ENCODE measurements at regions not wholly inside any gene's neighbourhood (a gene's known extent, or its start where the extent isn't known, plus 50 kb on each side); places are given as distances from the start of the nearest gene placed in this dataset.

DNA sequence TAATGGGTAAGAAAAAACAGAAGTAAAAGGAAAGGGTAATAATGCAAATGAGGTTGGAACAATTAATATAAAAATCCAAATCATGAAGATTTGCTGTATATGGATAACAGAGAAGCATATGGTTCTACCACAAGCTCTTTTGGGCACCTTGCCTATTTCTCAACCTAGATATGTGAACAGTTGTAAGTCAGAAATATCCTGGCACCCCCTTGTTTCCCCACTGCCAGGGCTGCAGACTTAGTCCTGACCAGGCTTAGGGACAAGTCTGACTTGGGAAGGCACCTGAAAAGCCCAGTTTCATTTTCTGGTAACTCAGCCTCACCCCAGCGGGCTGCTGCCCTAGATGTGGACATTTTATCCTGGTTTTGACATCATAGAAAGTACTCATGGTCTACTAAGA lies 183.2 kb upstream of the STAC start:
- DNase-seq: no peak

DNA sequence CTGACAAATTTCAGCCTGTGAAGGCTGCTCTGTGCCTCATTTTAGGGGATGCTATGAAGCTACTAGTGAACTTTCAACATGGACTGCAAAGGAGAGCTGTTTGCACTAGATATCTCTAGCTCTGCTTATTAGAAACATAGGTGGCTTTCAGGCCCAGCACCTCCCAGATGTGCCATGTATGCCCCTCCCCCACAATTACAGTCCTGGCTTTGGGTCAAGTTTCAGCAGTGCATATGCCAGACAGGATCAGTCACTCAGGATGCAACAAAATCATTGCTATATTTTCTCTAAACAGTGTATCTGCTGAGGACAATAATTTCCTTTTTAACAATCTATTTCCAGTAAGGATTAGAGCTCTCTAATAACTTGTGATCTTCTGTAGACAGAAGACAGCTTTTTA lies 178.8 kb upstream of the STAC start:
- no peak for DNase-seq

DNA sequence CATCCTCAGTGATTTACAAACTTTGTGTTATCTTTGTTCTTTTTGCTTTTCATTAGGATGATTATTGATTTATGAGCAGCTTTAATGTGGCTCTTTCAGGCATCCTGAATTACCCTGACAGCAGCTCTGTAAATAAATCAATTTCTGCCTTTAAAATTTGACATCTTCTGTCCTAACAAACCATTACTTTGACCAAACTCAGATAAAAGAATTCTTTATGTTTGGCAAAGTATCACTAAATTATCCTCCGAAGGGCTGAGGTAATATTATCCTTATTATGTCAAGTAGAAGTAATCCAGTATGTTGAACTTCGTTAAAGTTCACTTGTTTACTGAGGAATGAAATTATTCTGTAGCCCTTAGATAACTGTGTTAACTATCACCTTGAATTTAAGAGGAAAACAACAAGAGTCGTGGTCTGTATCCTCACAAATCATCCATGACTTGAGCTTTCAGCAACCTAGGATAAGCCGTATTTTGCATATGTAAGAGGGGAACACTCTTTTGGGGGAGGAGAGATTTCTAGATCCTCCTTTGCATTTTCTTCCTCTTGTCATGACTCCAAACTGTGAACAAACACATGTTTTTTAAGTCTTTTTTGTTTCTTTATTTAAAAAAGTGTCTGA lies 173.2 kb upstream of the STAC start:
- no peak for DNase-seq

DNA sequence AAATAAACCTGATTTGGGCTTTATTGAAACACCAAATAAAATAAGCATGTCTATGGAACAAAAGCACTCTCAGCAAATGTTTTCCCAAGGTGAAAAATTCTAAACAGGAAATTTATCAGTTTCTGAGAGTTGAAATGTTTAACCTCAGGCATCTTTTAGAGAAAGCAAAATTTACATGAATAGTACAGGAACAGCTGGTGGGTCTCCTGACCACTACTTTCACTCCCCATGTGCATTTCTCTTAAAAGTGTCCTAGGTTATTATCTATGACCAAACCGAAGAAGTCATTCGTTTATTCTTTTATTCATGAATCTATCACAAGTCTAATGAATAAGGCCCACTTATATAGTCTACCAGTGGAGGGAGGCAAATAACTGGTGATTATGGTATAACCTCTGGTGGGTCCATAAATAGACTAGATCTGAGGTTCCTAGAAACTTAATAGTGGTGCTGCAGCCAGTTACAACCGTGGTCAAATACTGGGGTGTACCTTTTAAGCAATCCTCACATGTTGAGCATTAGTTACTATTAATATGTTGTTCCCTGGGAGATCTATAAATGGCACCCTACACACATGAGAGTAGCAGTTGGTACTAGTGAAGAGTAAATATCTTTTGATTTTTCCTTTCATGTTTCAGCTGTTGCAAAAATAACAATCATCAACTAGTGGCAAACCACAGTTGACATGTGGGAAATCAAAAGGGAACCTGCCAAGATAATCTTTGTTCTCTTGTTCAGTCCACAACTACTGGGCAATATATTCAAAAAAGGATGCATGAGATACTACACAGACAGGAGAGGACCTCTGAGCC lies 169.3 kb upstream of the STAC start:
- no peak for DNase-seq

DNA sequence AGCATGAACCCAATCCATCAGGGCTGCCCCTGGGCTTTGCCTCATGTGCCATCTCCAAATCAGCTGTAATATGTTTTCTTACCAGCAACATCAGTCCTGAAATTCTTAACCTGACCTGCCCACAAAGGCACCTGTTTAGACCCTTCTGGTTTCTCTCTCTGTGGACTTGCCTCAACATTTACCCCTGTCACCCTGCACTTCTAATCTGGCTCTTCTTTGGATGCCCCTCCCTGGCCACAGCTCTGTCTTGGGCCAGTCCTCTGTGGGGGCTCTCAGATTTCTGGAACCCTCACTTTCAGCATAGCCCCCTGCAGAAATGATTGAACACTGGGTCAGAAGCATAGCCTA lies 168.7 kb upstream of the STAC start:
- DNase-seq: no peak

DNA sequence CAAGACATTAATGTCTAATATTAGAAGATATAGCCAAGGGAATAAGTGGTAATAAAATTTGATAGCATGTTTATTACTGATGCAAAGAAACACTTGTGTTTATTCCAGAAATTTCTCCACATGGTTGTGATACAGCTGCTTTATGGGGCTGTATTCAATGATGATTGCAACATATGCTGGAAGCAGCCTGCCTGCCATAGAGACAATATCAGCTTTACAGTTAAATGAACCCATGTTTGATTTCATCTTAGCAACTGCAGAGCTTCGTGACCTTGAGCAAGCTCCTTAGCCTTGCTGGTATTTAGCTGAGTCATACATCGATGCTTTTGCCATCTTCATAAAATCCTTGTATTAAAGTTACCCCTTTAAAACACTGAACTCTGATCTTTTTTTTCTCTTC lies 168.1 kb upstream of the STAC start:
- DNase-seq: peak in 1 of 2 experiments; percentile 10

DNA sequence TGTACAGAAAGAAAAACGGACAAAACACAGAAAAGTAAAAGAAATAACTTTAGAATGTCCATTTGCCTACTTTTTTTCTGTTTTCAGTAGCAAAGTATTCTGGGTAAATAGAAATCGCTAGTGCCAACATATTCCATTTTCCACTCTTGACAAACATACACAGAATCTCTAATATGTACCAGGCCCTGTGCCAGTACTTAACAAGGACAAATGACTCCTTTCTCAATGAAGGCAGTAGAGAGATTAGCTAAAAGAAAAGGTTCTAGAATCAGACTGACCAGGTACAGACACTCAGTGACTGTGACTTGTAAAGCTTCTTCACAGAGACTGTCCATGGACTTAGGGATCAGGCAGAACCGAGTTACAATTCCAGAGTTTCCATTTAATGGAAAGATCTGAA lies 165.8 kb upstream of the STAC start:
- DNase-seq: peak in 1 of 2 experiments; percentile 36

DNA sequence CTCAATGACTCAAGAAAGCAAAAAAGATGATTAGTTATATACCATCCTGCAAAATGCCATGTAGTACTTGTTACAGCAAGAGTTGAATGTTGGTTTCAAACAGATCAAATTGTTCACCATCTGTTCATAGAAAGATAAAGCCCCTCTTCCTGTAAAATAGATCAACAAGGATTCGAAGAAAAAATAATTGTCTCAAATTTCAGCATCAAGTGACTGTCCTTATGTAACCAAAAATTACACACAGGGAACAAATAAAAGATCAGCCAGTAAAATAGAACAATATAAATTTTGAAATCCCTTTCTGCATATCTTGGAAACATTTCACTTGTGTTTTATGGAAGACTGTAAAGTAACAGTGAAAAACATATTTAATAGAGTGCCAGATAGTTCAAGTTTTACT lies 165.1 kb upstream of the STAC start:
- DNase-seq: peak in 1 of 2 experiments; percentile 2

DNA sequence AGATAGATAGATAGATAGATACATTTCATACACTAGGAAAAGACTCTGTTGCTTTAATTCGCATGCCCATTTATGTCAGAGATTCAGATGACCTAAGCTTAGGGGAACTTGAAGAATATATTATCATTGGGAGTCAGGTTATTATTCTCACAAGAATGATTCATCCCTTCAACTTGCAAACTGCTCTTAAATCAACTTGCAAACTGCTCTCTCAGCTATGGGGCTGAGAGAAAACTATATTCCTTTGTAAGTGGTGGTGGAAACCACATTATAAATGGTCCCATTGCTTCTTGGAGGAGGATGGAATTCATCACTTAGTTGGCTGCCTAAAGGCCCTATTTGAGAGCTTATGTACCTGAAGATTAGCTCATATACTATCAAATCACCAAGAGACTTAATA lies 160.9 kb upstream of the STAC start:
- no peak for DNase-seq

DNA sequence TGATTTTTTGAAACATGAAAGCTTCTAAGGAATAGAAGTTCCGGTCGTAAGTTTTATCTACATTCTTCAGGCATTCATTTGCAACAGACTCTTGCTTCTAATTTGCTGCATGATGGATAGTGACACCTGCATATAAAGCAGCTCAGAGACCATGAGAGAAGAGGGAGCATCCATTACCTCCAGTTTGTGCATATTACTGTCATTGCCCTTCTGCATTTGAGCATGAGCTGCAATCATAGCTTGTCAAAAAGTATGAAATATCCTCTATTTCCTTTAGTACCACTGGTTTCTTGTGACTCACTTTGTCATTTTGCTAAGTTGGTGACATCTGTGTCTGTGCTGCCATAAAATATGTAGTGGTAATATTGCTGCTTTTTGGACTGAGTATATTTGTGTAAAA lies 160.1 kb upstream of the STAC start:
- DNase-seq: no peak

DNA sequence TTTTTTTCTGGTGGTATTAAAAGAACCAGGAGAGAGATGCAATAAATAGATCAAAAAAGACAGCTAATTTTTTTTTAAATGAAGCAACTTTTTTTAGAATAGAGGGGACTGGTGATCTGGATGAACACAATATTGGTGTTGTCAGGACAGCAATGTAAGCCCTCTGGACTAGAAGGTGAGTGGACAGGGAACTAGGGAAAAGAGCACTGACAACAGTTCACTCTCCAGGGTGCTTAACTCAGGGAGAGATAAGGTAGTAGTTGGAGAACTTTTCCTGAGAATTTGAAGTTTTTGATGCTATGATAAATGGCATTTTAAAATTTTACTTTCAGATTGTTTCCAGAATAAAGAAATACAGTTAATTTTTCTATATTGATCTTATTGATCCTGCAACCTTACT lies 158.3 kb upstream of the STAC start:
- no peak for DNase-seq

DNA sequence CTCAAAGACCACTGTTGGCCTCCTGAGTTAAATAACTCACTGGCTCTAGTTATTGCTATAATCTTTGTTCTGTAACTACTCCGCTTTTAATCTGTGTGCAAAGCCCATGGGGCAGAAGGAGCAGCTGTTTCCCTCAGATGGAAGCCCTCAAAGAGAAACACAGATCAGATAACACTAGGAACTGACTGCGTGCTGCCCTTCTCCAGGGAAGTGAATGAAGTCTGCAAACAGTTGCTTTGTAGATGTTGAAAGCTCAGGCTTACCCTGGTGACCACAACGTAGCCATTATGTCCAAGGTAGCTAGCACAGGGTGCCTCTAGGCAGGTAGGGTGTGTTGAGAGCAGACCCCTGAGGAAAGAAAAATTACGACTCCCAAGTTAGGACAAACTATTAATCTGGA lies 152.3 kb upstream of the STAC start:
- no peak for DNase-seq

DNA sequence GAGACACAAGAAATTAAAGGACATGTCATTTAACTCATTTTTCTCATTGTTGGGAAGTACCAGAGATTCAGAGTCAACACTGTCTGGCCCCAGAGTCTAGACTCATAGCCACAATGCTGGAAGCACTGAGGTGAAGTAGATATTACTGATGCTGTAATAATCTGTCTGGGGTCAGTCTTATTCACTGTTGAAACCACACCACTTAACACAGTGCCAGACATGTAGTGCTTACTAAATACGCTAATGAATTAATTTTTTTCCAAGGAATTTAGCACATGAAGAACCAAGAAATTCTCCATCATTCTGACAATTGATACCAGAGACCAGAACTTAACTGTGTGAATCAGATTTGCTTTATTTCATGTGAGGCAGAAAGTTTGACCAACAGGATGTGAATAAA lies 150.8 kb upstream of the STAC start:
- no peak for DNase-seq

DNA sequence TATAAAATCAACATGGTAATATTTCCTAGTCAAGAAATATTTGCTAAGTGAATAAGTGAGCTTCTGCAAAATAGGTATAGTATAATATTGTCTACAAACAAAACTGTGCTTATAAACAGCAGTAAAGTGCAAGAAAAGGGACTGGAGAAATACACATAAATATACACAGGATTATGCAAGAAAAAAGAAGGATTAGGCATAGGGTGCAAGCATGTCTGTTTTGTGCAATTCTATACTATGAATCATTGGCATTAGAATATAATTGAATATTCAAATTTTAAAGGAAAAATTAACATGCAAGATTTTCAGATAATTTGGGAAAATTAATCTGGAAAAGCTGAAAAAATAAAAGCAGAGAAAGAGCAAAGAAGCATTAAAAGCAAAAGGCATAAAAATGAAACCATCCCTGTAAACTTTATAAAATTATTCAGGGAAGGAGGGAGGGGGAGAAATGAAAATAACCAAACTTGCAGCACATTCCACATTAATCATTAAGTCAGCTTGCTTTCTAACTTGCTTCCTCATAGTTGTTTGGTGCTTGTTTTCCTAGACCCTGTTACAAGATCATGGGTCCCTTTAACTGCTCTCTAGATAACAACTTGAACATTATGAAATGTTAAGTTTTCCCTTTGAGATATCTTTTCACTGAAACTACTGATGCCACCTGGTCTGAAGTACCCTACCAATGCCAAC lies 147.4 kb upstream of the STAC start:
- DNase-seq: no peak

DNA sequence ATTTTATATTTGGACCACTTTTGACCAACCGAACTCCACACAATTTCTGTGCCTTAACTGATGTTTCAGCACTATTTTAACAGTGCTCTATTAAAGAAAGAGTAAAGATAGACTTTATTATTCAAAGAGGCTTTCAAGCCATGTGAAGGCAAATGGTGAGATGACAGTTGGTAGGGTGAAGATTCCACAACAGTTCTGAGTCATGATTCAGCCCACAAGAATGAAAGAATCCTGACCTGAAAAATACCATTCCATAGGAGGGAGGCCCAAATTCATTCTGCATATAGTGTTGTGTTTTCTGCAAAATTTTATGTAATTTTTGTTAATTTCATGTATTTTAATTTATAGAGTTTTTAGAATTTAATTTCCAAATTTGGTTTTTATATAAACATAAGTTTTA lies 135.6 kb upstream of the STAC start:
- no peak for DNase-seq

DNA sequence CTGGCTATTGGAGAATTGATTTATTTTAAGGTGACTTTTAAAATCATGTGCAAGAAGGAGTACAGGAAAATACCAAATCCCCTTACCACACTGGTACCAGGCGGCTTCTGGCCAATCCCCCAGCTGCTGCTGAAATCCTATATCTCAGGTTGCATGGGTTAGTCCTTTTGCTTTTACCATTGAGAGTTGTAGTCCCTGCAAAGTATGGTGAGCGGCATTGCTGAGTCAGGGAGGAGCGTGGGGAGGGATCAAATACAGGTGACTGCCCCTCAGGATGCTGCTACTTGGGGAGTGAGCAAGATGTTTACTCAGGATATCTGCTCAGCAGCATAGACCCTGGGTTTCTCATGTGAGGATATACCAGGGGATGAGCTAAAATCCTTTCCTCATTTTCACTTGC lies 131.9 kb upstream of the STAC start:
- DNase-seq: no peak

DNA sequence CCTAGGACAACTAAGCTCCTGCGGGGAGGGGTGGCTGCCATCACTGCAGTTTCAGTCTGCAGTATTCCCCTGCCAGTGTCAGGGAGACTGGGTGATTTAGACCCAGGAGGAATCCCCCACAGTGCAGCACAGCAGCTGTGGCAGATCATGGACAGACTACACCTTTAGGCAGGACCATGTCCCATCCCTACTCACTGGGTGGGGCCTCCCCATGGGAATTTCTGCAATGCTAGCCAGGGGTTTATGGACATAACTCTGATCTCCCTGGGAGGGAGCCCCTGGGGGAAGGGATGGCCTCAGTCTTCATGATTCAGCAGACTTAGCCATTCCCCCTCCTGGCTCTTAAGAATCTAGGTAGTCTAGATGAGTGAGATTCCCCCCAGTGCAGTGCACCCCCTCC lies 130.1 kb upstream of the STAC start:
- no peak for DNase-seq

DNA sequence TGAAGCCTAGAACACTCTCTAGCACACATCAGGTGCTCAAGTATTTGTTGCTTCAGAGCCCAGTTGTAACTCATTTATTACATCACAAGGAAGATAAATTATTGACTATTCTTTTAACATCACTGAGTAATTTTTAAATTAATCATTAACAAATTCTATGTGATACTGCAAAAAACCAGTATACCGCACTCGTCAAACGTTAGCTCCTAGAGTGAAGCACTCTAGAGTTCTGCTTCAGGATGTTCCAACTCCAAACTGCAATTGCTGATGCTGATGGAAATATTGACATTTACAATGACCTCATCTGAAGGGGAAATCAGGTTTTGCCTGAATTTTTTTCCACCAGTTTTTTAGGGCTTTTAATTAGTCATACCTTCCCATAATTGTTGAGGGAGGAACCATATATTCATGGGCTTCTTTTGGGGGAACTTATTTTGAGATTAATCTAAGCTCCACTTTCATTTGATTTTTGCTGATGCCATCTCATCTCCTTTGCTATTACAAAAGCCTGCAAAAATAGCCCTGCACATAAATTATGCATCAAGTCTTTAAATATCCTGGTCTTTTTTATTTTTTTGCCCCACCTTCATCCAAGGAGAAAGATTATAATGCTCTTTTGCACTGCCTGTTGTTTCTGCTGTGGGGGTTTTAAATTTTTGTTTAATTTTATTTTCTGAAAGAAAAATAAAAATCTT lies 123.0 kb upstream of the STAC start:
- no peak for DNase-seq

DNA sequence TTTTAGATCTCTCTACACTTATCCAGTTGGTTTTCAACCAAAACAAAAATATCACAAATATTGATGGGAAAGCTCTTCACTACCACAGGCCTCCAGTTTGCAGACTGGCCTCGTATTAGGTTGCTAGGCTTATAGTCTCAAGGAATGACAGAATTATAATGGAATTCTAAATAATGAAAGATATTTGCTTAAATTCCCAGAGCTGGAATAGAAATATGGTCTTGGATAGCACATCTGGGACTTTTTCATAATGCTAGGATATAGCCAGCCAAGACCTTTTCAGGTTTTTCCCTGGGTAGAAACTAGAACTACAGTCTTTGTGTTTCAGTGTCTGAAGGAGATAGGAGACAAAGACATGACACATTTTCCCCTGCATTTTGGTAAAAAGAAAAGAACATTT lies 121.9 kb upstream of the STAC start:
- DNase-seq: no peak

DNA sequence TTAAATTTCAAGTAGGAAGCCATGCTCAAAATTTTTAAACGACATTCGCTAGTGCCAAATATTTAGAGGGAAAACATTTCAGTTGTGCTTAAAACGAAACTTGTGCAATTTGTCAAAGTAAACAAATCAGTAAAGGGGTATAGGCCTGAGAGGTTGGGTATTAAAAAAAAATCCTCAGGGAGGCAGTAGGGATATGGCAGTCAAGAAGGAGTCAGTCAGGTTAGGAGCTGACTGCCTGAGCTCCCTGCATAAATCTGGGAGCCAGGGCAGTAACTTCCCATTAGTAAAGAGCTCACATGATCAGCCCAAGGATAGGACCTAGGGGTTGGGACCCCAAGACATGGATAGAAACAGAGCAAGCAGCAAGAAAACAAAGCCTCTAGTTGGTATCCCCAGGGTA lies 120.7 kb upstream of the STAC start:
- no peak for DNase-seq

DNA sequence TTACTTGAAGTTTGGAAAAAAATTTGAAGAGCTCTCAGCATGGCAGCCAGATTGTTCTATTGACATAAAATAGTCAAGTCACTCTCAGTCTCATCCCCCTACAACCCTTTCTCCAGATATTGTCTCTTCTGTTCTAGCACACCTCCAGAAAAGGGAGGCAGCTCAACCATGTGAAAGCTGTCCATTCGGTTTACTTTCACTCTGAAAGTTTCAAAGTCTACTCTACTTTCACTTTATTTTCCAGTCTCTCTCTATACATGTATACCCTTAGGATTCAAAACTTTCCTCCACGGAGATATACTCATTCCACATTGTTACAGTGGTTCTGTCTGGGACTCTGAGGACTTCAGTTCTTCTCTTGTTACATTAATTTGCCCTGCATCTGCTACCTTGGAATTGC lies 111.0 kb upstream of the STAC start:
- no peak for DNase-seq

DNA sequence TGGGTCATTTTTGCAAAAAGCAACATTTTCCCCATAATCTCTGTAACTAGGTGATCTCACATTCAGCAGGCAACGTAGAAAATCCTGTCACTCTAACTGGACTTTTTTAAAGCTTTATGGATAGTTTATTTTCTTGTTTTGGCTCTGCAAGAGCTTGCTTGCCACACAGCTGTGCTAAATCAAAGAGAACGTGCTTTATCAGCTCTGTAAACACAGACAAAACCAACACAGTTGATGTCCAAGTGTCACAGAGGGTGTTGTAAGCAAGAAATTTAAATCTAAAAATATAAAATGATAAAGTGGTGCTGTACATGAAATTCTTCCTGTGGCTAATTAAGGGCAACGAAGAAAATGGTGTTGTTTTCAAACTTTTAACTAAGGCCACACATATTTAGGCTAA lies 97.5 kb upstream of the STAC start:
- no peak for DNase-seq

DNA sequence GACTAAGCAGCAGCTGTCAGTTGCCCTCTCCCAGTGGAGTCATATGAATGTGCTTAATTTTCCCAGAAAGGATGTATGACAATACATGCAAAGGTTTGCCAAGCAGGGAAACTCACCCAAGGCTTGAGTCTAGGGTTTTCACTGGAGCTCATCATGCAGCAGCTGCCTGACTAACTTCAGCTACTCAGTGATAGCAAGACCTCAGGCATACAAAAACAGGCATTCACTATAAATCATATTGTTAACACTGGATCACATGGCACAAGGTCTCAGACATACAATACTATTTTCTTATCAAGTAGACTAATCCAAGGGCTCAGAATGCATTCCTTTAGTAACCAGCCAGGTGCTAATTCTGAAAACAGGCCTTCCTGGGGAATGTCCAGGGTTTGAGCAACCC lies 85.0 kb upstream of the STAC start:
- no peak for DNase-seq

DNA sequence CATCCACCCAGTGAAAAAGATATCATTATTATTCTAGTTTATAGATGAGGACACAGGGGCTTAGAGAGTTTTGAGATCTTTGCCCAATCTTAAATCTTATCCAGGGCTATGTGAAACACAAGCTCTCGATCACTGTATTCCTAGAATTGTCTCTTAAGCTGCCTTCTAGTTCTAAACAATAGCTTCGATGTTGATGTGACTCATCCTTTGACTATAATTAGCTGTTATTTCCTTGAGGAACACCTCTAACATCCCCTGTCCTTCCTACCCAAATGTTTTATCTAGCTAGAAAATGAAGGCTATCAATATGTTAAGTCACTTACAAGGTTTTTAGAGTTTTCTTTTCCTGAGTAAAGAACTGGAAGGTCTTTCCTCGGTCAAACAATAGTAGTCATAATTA lies 83.1 kb upstream of the STAC start:
- DNase-seq: no peak

Measured in NCI-H446 (cell line).